ENCODE measurements at regions not wholly inside any gene's neighbourhood (a gene's known extent, or its start where the extent isn't known, plus 50 kb on each side); places are given as distances from the start of the nearest gene placed in this dataset.

GRCh38 chr2:67241453-67241852 lies 155.7 kb upstream of the ETAA1 start:
- DNase-seq (ENCODE audit: low read depth), result no peak

DNA sequence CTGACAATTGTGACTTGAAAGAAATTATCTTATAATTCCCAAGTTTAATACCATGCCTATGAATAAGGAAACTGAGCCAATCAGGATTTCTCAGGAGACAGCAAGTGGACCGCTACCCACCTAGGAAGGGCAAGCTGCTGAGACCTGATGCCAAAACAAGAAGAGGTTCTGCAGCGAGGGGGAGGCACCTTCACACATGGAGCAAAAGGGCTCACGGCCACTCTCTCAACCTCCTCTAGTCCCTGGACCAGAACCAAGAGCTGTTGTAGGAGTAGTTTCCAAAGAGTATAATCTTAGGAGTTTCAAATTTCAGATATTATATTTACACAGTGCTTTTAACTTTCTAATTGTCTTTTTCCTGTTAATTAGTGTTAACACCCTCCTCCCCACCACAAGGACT lies 154.7 kb upstream of the ETAA1 start:
- DNase-seq (ENCODE audit: low read depth), result no peak

- no peak for DNase-seq (ENCODE audit: low read depth)
These were observed 153.2 kb upstream of the ETAA1 start for GRCh38 chr2:67243919-67244318.

DNA sequence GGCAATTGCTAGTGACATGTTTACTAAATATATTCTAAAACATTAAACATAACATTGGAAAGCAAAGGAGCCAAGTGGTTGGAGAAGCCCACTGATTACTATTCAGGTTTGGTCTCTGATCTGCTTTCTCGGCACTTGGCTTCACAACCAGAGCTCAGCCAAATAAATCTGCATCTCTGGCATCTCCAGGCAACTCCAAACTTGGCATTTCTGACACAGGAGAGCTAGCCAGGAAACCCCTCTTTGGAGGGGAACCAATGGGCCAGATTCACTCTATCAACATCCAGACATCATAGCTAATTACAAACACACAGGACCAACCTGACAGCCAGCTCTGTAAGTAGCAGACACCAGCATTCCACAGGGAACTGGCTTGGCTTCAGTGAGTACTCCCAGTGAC lies 150.3 kb upstream of the ETAA1 start:
- no peak for DNase-seq (ENCODE audit: low read depth)

DNA sequence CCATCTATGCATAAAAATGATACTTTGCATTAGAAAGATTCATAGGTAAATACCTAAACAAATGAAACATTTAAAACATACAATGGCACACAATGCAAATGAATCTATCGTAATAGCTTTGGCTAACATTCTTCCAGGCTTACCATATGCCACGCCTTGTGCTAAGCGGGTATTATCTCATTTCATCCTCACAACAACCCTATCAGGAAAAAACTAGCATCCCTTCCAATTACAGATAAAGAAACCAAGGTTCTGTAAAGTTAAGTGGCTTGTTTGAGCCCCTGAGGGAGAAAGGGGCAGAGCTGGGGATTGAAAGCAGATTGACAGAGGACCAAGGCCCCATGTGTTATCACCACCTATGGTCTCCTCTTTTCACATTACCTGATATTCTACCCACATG lies 145.4 kb upstream of the ETAA1 start:
- no peak for DNase-seq (ENCODE audit: low read depth)

DNA sequence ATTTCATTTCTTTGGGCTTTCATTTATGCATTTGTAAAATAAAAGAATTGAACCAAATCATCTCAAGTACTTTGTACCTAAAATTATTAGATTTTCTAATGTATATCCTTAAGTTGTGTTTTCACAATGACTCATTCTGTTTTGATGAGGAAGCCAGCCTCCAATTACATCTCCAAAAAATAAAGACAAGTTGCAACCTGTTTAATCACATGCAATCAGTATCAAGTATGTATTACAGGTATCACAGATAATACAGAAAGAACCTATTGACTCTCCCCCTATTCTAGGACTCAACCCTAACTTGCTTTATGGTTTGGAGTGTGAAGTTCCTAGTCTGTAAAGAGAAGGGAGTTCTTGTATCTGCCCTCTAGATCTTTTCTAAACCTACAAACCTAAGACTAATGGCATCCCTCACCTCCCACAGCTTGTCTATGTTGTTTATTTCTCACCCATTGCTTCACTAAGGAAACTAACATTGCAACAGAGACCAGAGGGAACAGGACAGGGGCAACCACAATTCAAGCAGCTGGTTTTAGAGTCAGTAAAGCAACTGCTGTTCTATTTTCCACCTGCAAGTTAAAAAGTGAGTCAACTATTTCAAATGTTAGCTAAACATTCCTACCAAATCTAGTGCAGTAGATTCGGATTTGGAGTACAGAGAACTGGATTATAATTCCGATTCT lies 141.1 kb upstream of the ETAA1 start:
- DNase-seq (ENCODE audit: low read depth), result no peak

DNA sequence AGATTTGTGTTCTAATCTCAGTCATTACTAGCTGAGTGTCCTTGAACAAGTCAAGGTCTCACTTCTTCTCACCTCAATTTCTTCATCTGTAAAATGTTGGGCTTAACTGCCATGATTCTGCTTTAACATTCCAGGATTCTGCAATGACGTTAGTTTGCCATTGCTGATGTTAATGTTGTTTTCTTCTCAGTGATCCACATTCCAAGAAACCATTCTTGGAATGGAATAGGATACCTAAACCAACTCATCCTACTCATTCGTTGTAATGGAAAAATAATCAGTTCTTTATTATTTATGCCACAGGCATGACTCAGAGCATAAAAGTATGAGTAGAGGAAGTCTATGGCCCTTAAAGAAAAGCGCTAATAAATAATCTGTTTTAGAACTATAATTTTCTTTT lies 140.2 kb upstream of the ETAA1 start:
- no peak for DNase-seq (ENCODE audit: low read depth)

DNA sequence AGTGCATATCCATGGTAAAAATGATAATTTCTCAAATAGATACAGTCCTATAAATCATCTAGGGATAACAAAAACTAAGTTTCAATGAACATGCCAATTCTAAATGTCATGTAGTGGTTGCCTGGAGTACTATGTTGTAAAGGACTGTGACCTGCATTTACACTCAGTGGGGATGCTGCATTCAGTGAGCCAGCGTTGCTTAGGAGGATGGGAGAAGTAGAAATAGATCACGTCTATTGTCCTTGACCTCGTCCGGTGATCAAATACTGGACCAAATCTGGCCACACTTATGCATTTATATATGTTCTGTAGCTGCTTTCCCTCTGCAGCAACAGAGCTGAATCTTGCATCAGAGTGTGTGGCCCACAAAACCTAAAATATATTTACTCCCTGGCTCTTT lies 139.0 kb upstream of the ETAA1 start:
- DNase-seq (ENCODE audit: low read depth), result no peak

DNA sequence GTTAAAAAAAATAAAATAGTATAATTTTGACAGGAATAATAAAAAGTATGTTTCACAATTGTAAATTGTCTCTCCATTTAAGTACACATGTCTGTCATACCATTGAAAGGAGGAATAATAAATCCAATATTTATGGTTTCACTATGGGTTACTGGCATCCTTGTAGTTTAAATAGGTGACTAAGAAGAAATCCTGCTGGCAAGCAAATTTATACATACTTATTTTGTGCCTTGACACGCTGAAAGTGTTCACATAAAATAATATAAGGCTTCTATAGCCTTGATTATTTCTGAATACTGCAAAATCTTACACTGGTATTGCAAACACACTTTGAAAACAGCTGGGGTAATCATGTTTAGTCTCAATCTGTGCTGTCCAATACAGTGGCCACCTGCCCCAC lies 138.3 kb upstream of the ETAA1 start:
- no peak for DNase-seq (ENCODE audit: low read depth)

- no peak for DNase-seq (ENCODE audit: low read depth)
These were observed 137.4 kb upstream of the ETAA1 start for GRCh38 chr2:67259556-67260342.

DNA sequence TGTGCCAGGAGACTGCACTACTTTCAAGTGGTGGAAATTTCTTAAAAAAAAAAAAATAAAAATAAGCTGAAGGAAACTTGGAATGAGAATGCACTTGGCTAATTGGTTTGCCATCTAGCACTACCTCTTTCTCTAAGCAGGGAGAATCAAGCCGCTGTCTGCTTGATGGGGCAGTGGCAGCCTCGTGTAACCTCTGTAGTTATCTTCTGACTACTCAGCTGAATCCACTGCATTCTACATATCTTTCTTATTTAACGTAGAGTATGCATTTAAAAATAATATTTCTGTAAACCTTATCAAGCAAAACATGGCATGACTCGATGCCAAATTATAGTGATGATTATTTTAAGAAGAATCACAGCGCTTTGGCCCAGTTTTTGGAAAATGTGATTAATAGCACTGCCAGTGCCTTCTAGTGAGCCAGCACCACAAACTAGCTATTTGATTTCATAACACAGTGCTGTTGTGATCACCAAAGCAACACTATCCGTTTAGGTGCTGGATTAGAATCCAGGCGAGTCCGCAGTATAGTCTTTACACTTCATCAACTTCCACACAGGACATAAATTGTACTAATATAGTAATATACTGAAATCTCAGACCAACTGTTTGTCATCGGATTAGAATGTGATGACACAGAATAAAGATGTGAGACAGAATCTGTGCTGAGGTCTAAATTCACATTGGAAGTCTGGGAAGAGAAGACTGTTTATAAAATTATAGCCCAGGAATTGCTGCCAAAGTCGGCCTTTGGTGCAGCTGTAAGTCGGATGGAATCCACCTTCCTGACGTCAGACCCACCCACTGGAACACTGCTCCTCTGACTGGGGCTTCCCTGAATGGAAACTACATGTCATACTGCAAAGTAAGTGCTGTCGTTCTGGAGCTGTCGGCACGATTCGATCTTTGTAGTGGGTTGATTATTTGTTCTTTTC lies 136.5 kb upstream of the ETAA1 start:
- DNase-seq (ENCODE audit: low read depth), result no peak

- no peak for DNase-seq (ENCODE audit: low read depth)
These were observed 129.9 kb upstream of the ETAA1 start for GRCh38 chr2:67267241-67267640.

GRCh38 chr2:67268797-67269196 lies 128.3 kb upstream of the ETAA1 start:
- DNase-seq (ENCODE audit: low read depth), result no peak

GRCh38 chr2:67272195-67272594 lies 124.9 kb upstream of the ETAA1 start:
- no peak for DNase-seq (ENCODE audit: low read depth)

- DNase-seq (ENCODE audit: low read depth), result no peak
These were observed 119.7 kb upstream of the ETAA1 start for GRCh38 chr2:67277450-67277849.

- DNase-seq (ENCODE audit: low read depth), result no peak
These were observed 116.0 kb upstream of the ETAA1 start for GRCh38 chr2:67281101-67281500.

DNA sequence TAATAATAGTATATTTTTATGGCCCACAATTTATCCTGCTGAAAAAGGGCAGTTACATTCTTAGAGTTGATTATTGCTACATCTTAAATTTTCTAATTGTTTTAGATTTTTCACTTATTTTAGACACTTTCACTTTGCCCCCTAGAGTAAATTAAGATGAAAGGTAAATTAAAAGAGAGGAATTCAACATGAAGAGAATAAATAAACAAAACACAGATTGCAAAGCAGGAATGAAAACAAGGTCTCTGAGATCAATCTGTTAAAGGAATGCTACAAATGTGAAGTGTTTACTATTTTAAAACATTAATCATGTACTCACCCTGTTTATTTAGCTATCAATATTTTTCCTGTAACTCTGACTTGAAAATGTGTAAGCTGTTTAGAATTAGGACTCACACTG lies 113.5 kb upstream of the ETAA1 start:
- DNase-seq (ENCODE audit: low read depth), result no peak

- no peak for DNase-seq (ENCODE audit: low read depth)
These were observed 110.0 kb upstream of the ETAA1 start for GRCh38 chr2:67286981-67287759.

- DNase-seq (ENCODE audit: low read depth), result no peak
These were observed 107.9 kb upstream of the ETAA1 start for GRCh38 chr2:67289271-67289670.

DNA sequence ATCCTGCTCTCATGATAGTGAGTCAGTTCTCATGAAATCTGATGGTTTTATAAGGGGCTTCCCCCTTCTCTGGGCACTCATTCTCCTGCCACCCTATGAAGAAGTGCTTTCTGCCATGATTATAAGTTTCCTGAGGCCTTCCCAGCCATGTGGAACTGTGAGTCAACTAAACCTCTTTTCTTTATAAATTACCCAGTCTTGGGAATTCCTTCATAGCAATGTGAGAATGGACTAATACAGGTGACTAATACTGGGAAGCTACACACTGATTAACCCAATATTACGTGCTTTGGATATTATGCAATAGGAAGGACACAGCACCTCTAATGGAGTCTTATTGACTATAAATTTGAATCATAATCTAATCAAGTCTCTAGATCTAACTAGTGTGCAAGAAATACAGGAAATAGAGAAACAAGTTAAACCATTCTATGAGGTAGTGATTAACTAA lies 107.2 kb upstream of the ETAA1 start:
- no peak for DNase-seq (ENCODE audit: low read depth)

DNA sequence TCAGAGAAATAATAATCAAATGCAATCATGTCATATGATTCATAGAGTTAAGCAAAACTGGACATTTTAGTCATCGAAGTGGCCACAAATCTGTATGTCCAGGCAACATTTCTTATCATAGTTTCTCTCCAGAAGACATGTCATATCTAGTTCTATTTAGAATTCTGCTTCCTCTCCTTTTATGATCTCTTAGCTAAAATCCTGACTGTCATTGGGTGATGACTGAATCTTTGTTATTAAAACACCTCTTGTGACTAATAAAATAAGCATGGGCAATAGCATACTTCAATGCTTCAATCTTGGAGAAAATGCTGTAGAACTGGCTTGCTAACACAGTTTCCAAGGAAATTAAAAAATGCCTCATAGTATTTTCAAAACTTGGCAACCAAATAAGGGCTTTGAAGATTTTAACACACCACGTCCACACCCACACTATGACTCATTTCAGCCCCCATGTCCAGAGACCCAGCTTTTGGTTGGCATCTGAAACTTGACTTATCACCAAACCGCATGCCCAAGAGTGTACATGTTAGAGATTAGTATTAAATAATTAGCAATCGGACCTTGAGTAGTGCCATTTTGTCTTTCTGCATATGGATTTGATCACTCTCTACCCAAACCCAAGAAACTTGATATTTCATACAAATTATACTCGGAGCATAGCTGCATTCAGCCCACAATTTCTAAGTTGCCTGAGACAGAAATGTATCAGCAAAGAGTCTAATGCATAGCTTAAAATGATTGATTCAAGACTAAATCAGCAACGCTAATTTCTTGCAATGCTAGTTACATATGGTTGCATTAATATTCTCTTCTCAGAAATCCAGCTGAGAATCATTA lies 106.5 kb upstream of the ETAA1 start:
- no peak for DNase-seq (ENCODE audit: low read depth)
